HCT116 (cell line): ENCODE measurements at regions not wholly inside any gene's neighbourhood (a gene's known extent, or its start where the extent isn't known, plus 50 kb on each side); places are given as distances from the start of the nearest gene placed in this dataset.

Experiments
- ATAC-seq: fragments of 200-7000 bp; cut with Tn5 transposase; 2 replicates; pipeline ENCODE4 v1.9.1; 2020; ENCODE audit warnings: mild to moderate bottlenecking, moderate library complexity
- BruUV-seq: library from RNA; stranded (reverse); fragments of 400-500 nt; replicated peaks from 2 replicates; lab custom pipeline; 2021; lab: Mats Ljungman, UMichigan
- CTCF ChIA-PET: fragments of 300-600 bp; sonication (Branson Sonifier 250); formaldehyde crosslinking; loops from one replicate; lab custom pipeline; 2021; ENCODE audit warnings: antibody characterized with exemption; lab: Charles Lee
- POLR2A ChIA-PET: fragments of 300-600, 350-600 bp; sonication (Branson Sonifier 250); formaldehyde crosslinking; loops from one replicate; lab custom pipeline; 2021; ENCODE audit warnings: antibody characterized with exemption; lab: Charles Lee
- RAD21 ChIA-PET, 2 experiments: fragments of 300-600 bp; sonication (Branson Sonifier 250); formaldehyde crosslinking; loops; one replicate each; lab custom pipeline; 2023; ENCODE audit warnings: low total read pairs in 2 of 2; ENCODE audit not compliant: uncharacterized antibody in 2 of 2, unreplicated experiment in 2 of 2, low non-redundant PET in 1 of 2; lab: Charles Lee
- DNase-seq: peaks from one replicate; pipeline ENCODE4 v3.0.0-alpha.2; 2010; ENCODE audit warnings: low read depth, low spot score
- H2AFZ ChIP-seq: fragments of 200-600 bp; shearing (Covaris generic), sonication (generic); 2 replicates; pipeline ENCODE4 v1.6.1; 2017; ENCODE audit warnings: low read depth, mixed run types, mixed read lengths, antibody characterized with exemption, low read length; ENCODE audit not compliant: poor library complexity, severe bottlenecking
- H3K27ac ChIP-seq: 2 replicates; pipeline ENCODE4 v1.5.1; 2012; ENCODE audit warnings: low read depth, low read length
- H3K27me3 ChIP-seq: fragments of 200-600 bp; sonication (generic); 2 replicates; pipeline ENCODE4 v1.6.1; 2016; ENCODE audit warnings: mixed run types, low read length, mixed read lengths; ENCODE audit not compliant: insufficient read depth
- H3K36me3 ChIP-seq, 2 experiments: fragments of 200-500 bp in 1 of 2; fragments of 200-600 bp in 1 of 2; sonication (Bioruptor generic) in 1 of 2; sonication (generic) in 1 of 2; 2 replicates each; pipeline versions ENCODE4 v1.5.1 to v1.6.1; 2014 to 2016; ENCODE audit warnings: low read length in 2 of 2, inconsistent platforms in 1 of 2, mixed read lengths in 1 of 2, mixed run types in 1 of 2; ENCODE audit not compliant: insufficient read depth in 2 of 2, control insufficient read depth in 1 of 2
- H3K4me1 ChIP-seq, 2 experiments: fragments of 200-600 bp in 1 of 2; sonication (generic) in 1 of 2; 2 replicates each; pipeline versions ENCODE4 v1.5.1 to v1.6.1; 2012 to 2017; ENCODE audit warnings: low read length in 2 of 2, inconsistent platforms in 1 of 2, mild to moderate bottlenecking in 1 of 2, mixed read lengths in 1 of 2, mixed run types in 1 of 2, moderate library complexity in 1 of 2; ENCODE audit not compliant: insufficient read depth in 2 of 2, control insufficient read depth in 1 of 2
- H3K4me2 ChIP-seq: fragments of 200-600 bp; sonication (generic); 2 replicates; pipeline ENCODE4 v1.6.1; 2017; ENCODE audit warnings: mixed run types, low read length, mixed read lengths
- H3K4me3 ChIP-seq, 2 experiments: fragments of 200-600 bp in 1 of 2; sonication (generic) in 1 of 2; replicated peaks in 1 of 2; 2 replicates each; pipeline ENCODE4 v1.5.1; 2011 to 2016; ENCODE audit warnings: low read length in 2 of 2, control low read depth in 1 of 2, low read depth in 1 of 2, mild to moderate bottlenecking in 1 of 2, mixed read lengths in 1 of 2, mixed run types in 1 of 2
- H3K79me2 ChIP-seq: fragments of 200-600 bp; sonication (generic); 2 replicates; pipeline ENCODE4 v1.6.1; 2017; ENCODE audit warnings: mild to moderate bottlenecking, mixed run types, low read length, moderate library complexity, mixed read lengths; ENCODE audit not compliant: insufficient read depth
- H3K9ac ChIP-seq: fragments of 200-600 bp; sonication (generic); 2 replicates; pipeline ENCODE4 v1.6.1; 2016; ENCODE audit warnings: low read length, mixed read lengths
- H3K9me2 ChIP-seq: fragments of 200-600 bp; sonication (generic), shearing (Covaris generic); 2 replicates; pipeline ENCODE4 v1.6.1; 2017; ENCODE audit warnings: mixed run types, mild to moderate bottlenecking, moderate library complexity; ENCODE audit not compliant: insufficient read depth
- H3K9me3 ChIP-seq, 2 experiments: fragments of 200-500 bp in 1 of 2; fragments of 200-600 bp in 1 of 2; sonication (Bioruptor generic) in 1 of 2; sonication (generic) in 1 of 2; 2 replicates each; pipeline ENCODE4 v1.6.1; 2014 to 2017; ENCODE audit warnings: low read length in 2 of 2, mixed read lengths in 2 of 2, inconsistent platforms in 1 of 2, low read depth in 1 of 2, mild to moderate bottlenecking in 1 of 2, mixed run types in 1 of 2, moderate library complexity in 1 of 2; ENCODE audit not compliant: control insufficient read depth in 1 of 2, insufficient read depth in 1 of 2
- H4K20me1 ChIP-seq: fragments of 200-600 bp; sonication (generic), shearing (Covaris generic); 2 replicates; pipeline ENCODE4 v1.6.1; 2017; ENCODE audit warnings: mixed run types, mild to moderate bottlenecking, moderate library complexity; ENCODE audit not compliant: insufficient read depth
- CTCF ChIP-seq, 3 experiments: fragments of 200-600 bp in 1 of 3; sonication (generic) in 1 of 3; IDR thresholded peaks in 2 of 3; conservative IDR thresholded peaks in 1 of 3; 2 replicates each; pipeline ENCODE4 v1.5.1; 2012 to 2017; ENCODE audit warnings: low read depth in 2 of 3, low read length in 2 of 3, antibody characterized with exemption in 1 of 3, borderline replicate concordance in 1 of 3, control low read depth in 1 of 3, mild to moderate bottlenecking in 1 of 3, mixed read lengths in 1 of 3, mixed run types in 1 of 3, moderate library complexity in 1 of 3; ENCODE audit not compliant: insufficient read depth in 1 of 3
- EZH2 ChIP-seq: fragments of 200-600 bp; sonication (generic); IDR thresholded peaks from 2 replicates; pipeline ENCODE4 v1.6.1; 2017; ENCODE audit warnings: antibody characterized with exemption, mixed run types
- EZH2phosphoT487 ChIP-seq: fragments of 200-600 bp; IDR thresholded peaks from 2 replicates; pipeline ENCODE4 v1.6.1; 2018; ENCODE audit warnings: antibody characterized with exemption, borderline replicate concordance
- JUND ChIP-seq: IDR thresholded peaks from 2 replicates; pipeline ENCODE4 v1.6.1; 2012
- POLR2A ChIP-seq: IDR thresholded peaks from 2 replicates; pipeline ENCODE4 v1.7.0; 2011; ENCODE audit warnings: borderline replicate concordance; ENCODE audit not compliant: insufficient read depth, insufficient read length; ENCODE audit errors: extremely low read depth
- POLR2AphosphoS5 ChIP-seq: IDR thresholded peaks from 2 replicates; pipeline ENCODE4 v1.6.1; 2011; ENCODE audit warnings: mild to moderate bottlenecking, low read depth, low read length, moderate library complexity
- TCF7L2 ChIP-seq: IDR thresholded peaks from 2 replicates; pipeline ENCODE4 v1.7.0; 2011; ENCODE audit warnings: borderline replicate concordance, inconsistent platforms; ENCODE audit not compliant: insufficient read depth, insufficient read length; ENCODE audit errors: extremely low read depth
- ZBTB33 ChIP-seq: IDR thresholded peaks from 2 replicates; pipeline ENCODE4 v1.6.1; 2011; ENCODE audit warnings: mild to moderate bottlenecking, low read length, moderate library complexity; ENCODE audit not compliant: insufficient replicate concordance; ENCODE audit errors: extremely low read depth
- intact Hi-C: fragments of 100-400 bp; cut with micrococcal nuclease; formaldehyde crosslinking; loops from 2 replicates; pipeline ENCODE4 v1.10.0; 2022

- Histone ChIP-seq H4K20me1 (no peaks in the 10 kb centered on the region), H3K79me2 (no peaks in the 10 kb centered on the region), H3K9me2 (no peaks in the 10 kb centered on the region), H3K4me3 (no peak overlapping the region), H3K36me3 (no peaks in the 10 kb centered on the region), H3K4me2 (no peak overlapping the region), H2AFZ (no peak overlapping the region), H3K4me1 (no peaks in the 10 kb centered on the region), H3K27me3 (no peaks in the 10 kb centered on the region), H3K27ac (no peak overlapping the region), H3K9me3 (no peaks in the 10 kb centered on the region), H3K9ac (no peak overlapping the region)
- DNase-seq (no peak), ATAC-seq (no peak)
- TF ChIP-seq EZH2 (no peak), TCF7L2 (no peak), JUND (no peak)
- BruUV-seq = no TSS peak
- intact Hi-C loops = no loop called here
- POLR2A ChIA-PET = no interaction called here
- RAD21 ChIA-PET = no interaction called here
- CTCF ChIA-PET = no interaction called here
These were observed 174.4 kb downstream of the MSL3 start for GRCh38 chrX:11932423-11932822.

- CTCF ChIA-PET = no interaction called here
- H3K27me3 ChIP-seq = no peaks in the 10 kb centered on the region
- H3K9ac ChIP-seq = no peak overlapping the region
- no peaks in the 10 kb centered on the region for H3K9me3 ChIP-seq
- H2AFZ ChIP-seq = no peak overlapping the region
- no peak overlapping the region for H3K4me3 ChIP-seq
- no peaks in the 10 kb centered on the region for H3K79me2 ChIP-seq
- no peak overlapping the region for H3K4me2 ChIP-seq
- BruUV-seq = no TSS peak
- no peaks in the 10 kb centered on the region for H3K9me2 ChIP-seq
- POLR2A ChIA-PET = no interaction called here
- DNase-seq (no peak), ATAC-seq (no peak)
- intact Hi-C loops = no loop called here
- no peaks in the 10 kb centered on the region for H4K20me1 ChIP-seq
- no peak for TF ChIP-seq POLR2A
- TF ChIP-seq ZBTB33 = no peak
- TF ChIP-seq EZH2phosphoT487 = no peak
- no peak for TF ChIP-seq POLR2AphosphoS5
- no peak for TF ChIP-seq CTCF (IDR thresholded peaks at IDR 0.05 in 2 of 3, conservative IDR thresholded peaks at IDR 0.05 in 1 of 3; ENCODE audit: borderline replicate concordance in 1 of 3, insufficient read depth in 1 of 3, low read depth in 2 of 3, low read length in 2 of 3)
- RAD21 ChIA-PET = no interaction called here
- no peaks in the 10 kb centered on the region for H3K4me1 ChIP-seq
- no peak overlapping the region for H3K27ac ChIP-seq
- no peaks in the 10 kb centered on the region for H3K36me3 ChIP-seq
These were observed 176.1 kb downstream of the MSL3 start for GRCh38 chrX:11934089-11934488.
